HepG2 (cell line): ENCODE measurements at regions not wholly inside any gene's neighbourhood (a gene's known extent, or its start where the extent isn't known, plus 50 kb on each side); places are given as distances from the start of the nearest gene placed in this dataset.

ENCODE experiments used
- ATAC-seq: fragments of 200-7000 bp; cut with Tn5 transposase; 3 replicates; pipeline ENCODE4 v1.9.1; 2020; ENCODE audit warnings: mild to moderate bottlenecking, moderate library complexity
- BruUV-seq: library from RNA; stranded (reverse); fragments of 400-500 nt; replicated peaks from 2 replicates; lab custom pipeline; 2021; lab: Mats Ljungman, UMichigan
- CTCF ChIA-PET: fragments of 300-600 bp; formaldehyde crosslinking; extraction: SDS; loops from one replicate; lab custom pipeline; 2021; ENCODE audit warnings: low total read pairs, inconsistent platforms, low intra/inter-chr PET ratio; lab: Yijun Ruan, JAX
- POLR2A ChIA-PET: fragments of 350-600 bp; sonication (Branson Sonifier 250); formaldehyde crosslinking; loops from one replicate; lab custom pipeline; 2020; ENCODE audit warnings: antibody characterized with exemption, inconsistent platforms; lab: Yijun Ruan, JAX
- DNase-seq: peaks from one replicate; pipeline ENCODE4 v3.0.0-alpha.2; 2015; ENCODE audit warnings: low spot score
- FAIRE-seq: peaks from 3 replicates; lab custom pipeline; 2011; peaks lifted over from hg19 to GRCh38; lab: Jason Lieb, UNC
- H2AFZ ChIP-seq: one replicate; pipeline ENCODE4 v1.6.1; 2011; ENCODE audit warnings: low read length, inconsistent platforms
- H3K27ac ChIP-seq: fragments of 300-600 bp; 3 replicates; pipeline ENCODE4 v1.8.0; 2011; ENCODE audit warnings: mixed run types, mild to moderate bottlenecking, mixed read lengths, low read length, inconsistent platforms; ENCODE audit not compliant: insufficient read depth; ENCODE audit errors: extremely low read length
- H3K27me3 ChIP-seq, 2 experiments: fragments of 200-600 bp in 1 of 2; 2 replicates in 1 of 2; 3 replicates in 1 of 2; pipeline versions ENCODE4 v1.6.0 to v1.8.0; 2011; ENCODE audit warnings: low read length in 2 of 2, mild to moderate bottlenecking in 2 of 2, moderate library complexity in 2 of 2, inconsistent platforms in 1 of 2; ENCODE audit not compliant: insufficient read depth in 2 of 2, control insufficient read depth in 1 of 2
- H3K36me3 ChIP-seq, 2 experiments: fragments of 200-600 bp in 1 of 2; replicated peaks in 1 of 2; 2 replicates in 1 of 2; 3 replicates in 1 of 2; pipeline versions ENCODE4 v1.5.1 to v1.8.0; 2011; ENCODE audit warnings: low read length in 2 of 2, inconsistent platforms in 1 of 2; ENCODE audit not compliant: insufficient read depth in 2 of 2, control insufficient read depth in 1 of 2
- H3K4me1 ChIP-seq: 2 replicates; pipeline ENCODE4 v1.5.1; 2012; ENCODE audit warnings: low read length, inconsistent platforms; ENCODE audit not compliant: insufficient read depth
- H3K4me2 ChIP-seq: 2 replicates; pipeline ENCODE4 v1.6.0; 2011; ENCODE audit warnings: low read depth, low read length, inconsistent platforms
- H3K4me3 ChIP-seq, 3 experiments: fragments of 200-600 bp in 1 of 3; sonication (generic), shearing (Covaris generic) in 1 of 3; replicated peaks in 1 of 3; 2 replicates each; pipeline ENCODE4 v1.5.1; 2011 to 2016; ENCODE audit warnings: low read length in 3 of 3, inconsistent platforms in 2 of 3, low read depth in 2 of 3, mild to moderate bottlenecking in 2 of 3, control low read depth in 1 of 3, mixed read lengths in 1 of 3; ENCODE audit not compliant: insufficient read depth in 1 of 3
- H3K79me2 ChIP-seq: one replicate; pipeline ENCODE4 v1.6.1; 2011; ENCODE audit warnings: low read length, inconsistent platforms; ENCODE audit not compliant: insufficient read depth
- H3K9ac ChIP-seq: 2 replicates; pipeline ENCODE4 v1.6.0; 2011; ENCODE audit warnings: mild to moderate bottlenecking, low read depth, low read length, inconsistent platforms; ENCODE audit not compliant: insufficient read depth
- H3K9me3 ChIP-seq: 2 replicates; pipeline ENCODE4 v1.5.1; 2012; ENCODE audit warnings: mild to moderate bottlenecking, low read length
- H4K20me1 ChIP-seq: 2 replicates; pipeline ENCODE4 v1.6.0; 2011; ENCODE audit warnings: inconsistent platforms, mild to moderate bottlenecking, low read length, moderate library complexity; ENCODE audit not compliant: insufficient read depth
- BCL6 ChIP-seq: IDR thresholded peaks from 2 replicates; pipeline ENCODE4 v1.6.1; 2016; ENCODE audit warnings: missing genetic modification reagents, missing compliant biosample characterization
- CEBPB ChIP-seq: IDR thresholded peaks from 2 replicates; pipeline ENCODE4 v1.6.1; 2011; ENCODE audit warnings: low read depth, low read length, improper control_type of control experiment, borderline replicate concordance
- ELF1 ChIP-seq: sonication (generic); formaldehyde crosslinking; IDR thresholded peaks from 2 replicates; pipeline ENCODE4 v1.4.0; 2020; ENCODE audit warnings: missing genetic modification reagents
- FOXA1 ChIP-seq, 2 experiments: fragments of 450-650 bp in 1 of 2; sonication (generic) in 1 of 2; formaldehyde crosslinking in 1 of 2; IDR thresholded peaks; 2 replicates each; pipeline versions ENCODE4 v1.4.0 to v1.6.1; 2016 to 2020; ENCODE audit warnings: missing genetic modification reagents in 1 of 2
- FOXP1 ChIP-seq, 2 experiments: fragments of 450-650 bp in 1 of 2; IDR thresholded peaks; 2 replicates each; pipeline ENCODE4 v1.6.1; 2017 to 2018; ENCODE audit warnings: antibody characterized with exemption in 1 of 2
- GPBP1L1 ChIP-seq: sonication (generic); formaldehyde crosslinking; IDR thresholded peaks from 2 replicates; pipeline ENCODE4 v1.5.0; 2020; ENCODE audit warnings: mild to moderate bottlenecking, missing genetic modification reagents
- JUND ChIP-seq: sonication (generic); formaldehyde crosslinking; IDR thresholded peaks from 2 replicates; pipeline ENCODE4 v1.8.0; 2022; ENCODE audit warnings: mild to moderate bottlenecking, missing genetic modification reagents
- MAFK ChIP-seq, 2 experiments: IDR thresholded peaks in 1 of 2; conservative IDR thresholded peaks in 1 of 2; 2 replicates each; pipeline ENCODE4 v1.6.1; 2011; ENCODE audit warnings: improper control_type of control experiment in 2 of 2, low read length in 2 of 2
- NR2F2 ChIP-seq: IDR thresholded peaks from 2 replicates; pipeline ENCODE4 v1.6.1; 2012; ENCODE audit warnings: low read depth, inconsistent platforms, borderline replicate concordance
- PCBP2 ChIP-seq: fragments of 200-400 bp; formaldehyde crosslinking; optimal IDR thresholded peaks from 2 replicates; pipeline ENCODE3; 2018; ENCODE audit warnings: low read length, low read depth; ENCODE audit not compliant: poor library complexity, severe bottlenecking
- PPARG ChIP-seq: conservative IDR thresholded peaks from 2 replicates; pipeline ENCODE4 v1.6.1; 2016; ENCODE audit warnings: missing biosample characterization, missing genetic modification reagents
- RFXANK ChIP-seq: IDR thresholded peaks from 2 replicates; pipeline ENCODE4 v1.6.1; 2016
- TFDP1 ChIP-seq: IDR thresholded peaks from 2 replicates; pipeline ENCODE4 v1.6.1; 2016; ENCODE audit warnings: missing compliant biosample characterization, missing genetic modification reagents, borderline replicate concordance
- TRIM24 ChIP-seq: sonication (generic); formaldehyde crosslinking; IDR thresholded peaks from 2 replicates; pipeline ENCODE4 v1.8.0; 2022; ENCODE audit warnings: mild to moderate bottlenecking, missing genetic modification reagents
- ZFP36L2 ChIP-seq: sonication (generic); formaldehyde crosslinking; IDR thresholded peaks from 2 replicates; pipeline ENCODE4 v1.4.0; 2020; ENCODE audit warnings: missing genetic modification reagents
- ZFYVE20 ChIP-seq: sonication (generic); formaldehyde crosslinking; IDR thresholded peaks from 2 replicates; pipeline ENCODE4 v1.8.0; 2023; ENCODE audit warnings: low read depth, mild to moderate bottlenecking, moderate library complexity, missing genetic modification reagents, borderline replicate concordance
- ZNF207 ChIP-seq: fragments of 450-650 bp; IDR thresholded peaks from 2 replicates; pipeline ENCODE4 v1.6.1; 2016; ENCODE audit warnings: antibody characterized with exemption, borderline replicate concordance
- ZNF562 ChIP-seq: sonication (generic); formaldehyde crosslinking; IDR thresholded peaks from 2 replicates; pipeline ENCODE4 v1.8.0; 2022; ENCODE audit warnings: missing genetic modification reagents, borderline replicate concordance
- ZNF577 ChIP-seq: sonication (generic); formaldehyde crosslinking; IDR thresholded peaks from 2 replicates; pipeline ENCODE4 v1.4.0; 2020; ENCODE audit warnings: mild to moderate bottlenecking, low read depth, missing genetic modification reagents, borderline replicate concordance
- ZNF614 ChIP-seq: IDR thresholded peaks from 2 replicates; pipeline ENCODE4 v1.6.1; 2018; ENCODE audit warnings: missing biosample characterization, missing genetic modification reagents, inconsistent platforms, borderline replicate concordance
- WGBS: methylation state at CpG from one replicate; pipeline ENCODE4 v1.1.6; 2017; ENCODE audit warnings: low lambda C conversion rate; 5-methylcytosine and 5-hydroxymethylcytosine counted together
- in situ Hi-C: cut with HindIII; loops from 2 replicates; pipeline ENCODE4 v1.10.0; 2017; ENCODE audit warnings: low pct_unique_long_range_greater_than_20kb; ENCODE audit not compliant: extremely low pct_ligation_motif_present
- intact Hi-C: fragments of 100-400 bp; cut with micrococcal nuclease; formaldehyde crosslinking; loops from one replicate; pipeline ENCODE4 v1.10.0; 2022; ENCODE audit not compliant: unreplicated experiment
- TF ChIP-seq, protein P1 (sequence below): sonication (generic); formaldehyde crosslinking; IDR thresholded peaks from 2 replicates; pipeline ENCODE4 v1.4.0; 2020; ENCODE audit warnings: missing genetic modification reagents

DNA sequence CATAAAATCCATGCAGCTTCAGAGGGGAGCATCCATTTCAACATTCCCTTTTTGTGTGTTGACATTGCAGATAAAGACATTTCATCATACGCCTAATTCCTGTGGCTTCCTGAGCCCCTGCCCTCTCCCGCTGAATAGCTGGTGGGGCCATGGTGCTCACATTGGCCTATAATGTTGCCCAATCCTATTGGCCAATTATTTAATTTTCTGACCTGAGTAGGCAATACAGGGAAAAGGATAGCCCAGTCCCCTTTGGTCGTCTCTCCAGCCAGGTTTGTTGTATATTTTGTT is 163.8 kb upstream of the MYCN start:
- DNase-seq (peak; percentile 94), ATAC-seq (peak; percentile 77), FAIRE-seq (no peak)
- CTCF ChIA-PET: no interaction called here
- intact Hi-C loops: no loop called here
- H3K27ac ChIP-seq: no peak overlapping the region
- no peaks in the 10 kb centered on the region for H3K36me3 ChIP-seq
- in situ Hi-C loops: no loop called here
- no peaks in the 10 kb centered on the region for H4K20me1 ChIP-seq
- H3K9ac ChIP-seq: no peak overlapping the region
- H3K4me1 ChIP-seq: peaks cover 39% of the 10 kb centered on the region
- H2AFZ ChIP-seq: no peak overlapping the region
- H3K9me3 ChIP-seq: no peaks in the 10 kb centered on the region
- H3K27me3 ChIP-seq: peaks cover 1 to 38% of the 10 kb centered on the region in 2 experiments; a peak in 3 of 5 replicates
- no peaks in the 10 kb centered on the region for H3K79me2 ChIP-seq
- no peak overlapping the region; the same call in 1 of the 2 replicates for H3K4me2 ChIP-seq
- POLR2A ChIA-PET: no interaction called here
- H3K4me3 ChIP-seq: no peak overlapping the region
- 2% methylated on average over 3 of the region's 3 CpGs for WGBS
- no TSS peak for BruUV-seq
- no peak for TF ChIP-seq ZNF562 (CRISPR knock-in tag)
- 0 out of 2 replicates have a peak, but pooled peaks have one; percentile 26 for TF ChIP-seq PPARG (CRISPR knock-in tag)
- TF ChIP-seq TRIM24 (CRISPR knock-in tag): peak; percentile 90; the same call in 1 of the 2 replicates
- TF ChIP-seq PCBP2: no peak
- no peak for TF ChIP-seq GPBP1L1 (CRISPR knock-in tag)
- TF ChIP-seq BCL6 (CRISPR knock-in tag): peak; percentile 79
- TF ChIP-seq ZNF577 (CRISPR knock-in tag): no peak
- TF ChIP-seq JUND (CRISPR knock-in tag): no peak
- TF ChIP-seq FOXA1 (IDR thresholded peaks at IDR 0.05): no peak
- peak; percentile 98 for TF ChIP-seq FOXA1 (CRISPR knock-in tag; IDR thresholded peaks at IDR 0.05)
- TF ChIP-seq ZFYVE20: no peak
- TF ChIP-seq FOXP1 (IDR thresholded peaks at IDR 0.05): no peak
- TF ChIP-seq FOXP1 (CRISPR knock-in tag; IDR thresholded peaks at IDR 0.05): peak; percentile 68; the same call in 1 of the 2 replicates
- no peak for TF ChIP-seq ELF1 (CRISPR knock-in tag)
- peak; percentile 98 for TF ChIP-seq NR2F2
- TF ChIP-seq MAFK (conservative IDR thresholded peaks at IDR 0.05 in 1 of 2, IDR thresholded peaks at IDR 0.05 in 1 of 2; ENCODE audit: low read length in 2 of 2): no peak
- peak; percentile 35; the same call in 1 of the 2 replicates for TF ChIP-seq TFDP1 (CRISPR knock-in tag)
- TF ChIP-seq, protein P1, sequence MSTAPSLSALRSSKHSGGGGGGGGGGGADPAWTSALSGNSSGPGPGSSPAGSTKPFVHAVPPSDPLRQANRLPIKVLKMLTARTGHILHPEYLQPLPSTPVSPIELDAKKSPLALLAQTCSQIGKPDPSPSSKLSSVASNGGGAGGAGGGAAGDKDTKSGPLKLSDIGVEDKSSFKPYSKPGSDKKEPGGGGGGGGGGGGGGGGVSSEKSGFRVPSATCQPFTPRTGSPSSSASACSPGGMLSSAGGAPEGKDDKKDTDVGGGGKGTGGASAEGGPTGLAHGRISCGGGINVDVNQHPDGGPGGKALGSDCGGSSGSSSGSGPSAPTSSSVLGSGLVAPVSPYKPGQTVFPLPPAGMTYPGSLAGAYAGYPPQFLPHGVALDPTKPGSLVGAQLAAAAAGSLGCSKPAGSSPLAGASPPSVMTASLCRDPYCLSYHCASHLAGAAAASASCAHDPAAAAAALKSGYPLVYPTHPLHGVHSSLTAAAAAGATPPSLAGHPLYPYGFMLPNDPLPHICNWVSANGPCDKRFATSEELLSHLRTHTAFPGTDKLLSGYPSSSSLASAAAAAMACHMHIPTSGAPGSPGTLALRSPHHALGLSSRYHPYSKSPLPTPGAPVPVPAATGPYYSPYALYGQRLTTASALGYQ: 0 out of 2 replicates have a peak, but pooled peaks have one; percentile 52
- TF ChIP-seq CEBPB: peak; percentile 92
- TF ChIP-seq ZNF207: no peak
- TF ChIP-seq ZNF614 (CRISPR knock-in tag): 0 out of 2 replicates have a peak, but pooled peaks have one; percentile 47
- TF ChIP-seq ZFP36L2 (CRISPR knock-in tag): no peak
- TF ChIP-seq RFXANK (CRISPR knock-in tag): 0 out of 2 replicates have a peak, but pooled peaks have one; percentile 30
